ENCODE measurements at regions not wholly inside any gene's neighbourhood (a gene's known extent, or its start where the extent isn't known, plus 50 kb on each side); places are given as distances from the start of the nearest gene placed in this dataset.

DNA sequence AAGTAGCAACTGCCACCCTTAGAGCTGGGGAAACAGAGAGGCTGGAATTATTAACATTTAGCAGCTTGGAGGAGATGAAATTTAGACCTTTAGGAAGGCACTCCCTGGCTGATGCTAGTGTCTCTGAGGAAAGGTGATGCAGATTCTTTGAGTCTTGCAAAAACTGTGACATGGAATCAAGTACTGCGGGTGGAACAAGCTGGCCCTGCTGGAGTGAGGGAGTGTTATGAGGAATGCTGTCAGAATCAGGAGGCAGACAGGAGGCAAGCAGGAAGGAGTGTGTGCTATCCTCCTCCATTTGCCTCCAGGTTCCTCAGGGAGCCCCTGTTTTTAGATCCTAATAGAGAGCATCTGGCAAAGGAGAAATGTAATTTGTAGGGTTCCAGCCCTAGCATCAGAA is 391.7 kb upstream of the PITX2 start:
- TF ChIP-seq, protein P1, sequence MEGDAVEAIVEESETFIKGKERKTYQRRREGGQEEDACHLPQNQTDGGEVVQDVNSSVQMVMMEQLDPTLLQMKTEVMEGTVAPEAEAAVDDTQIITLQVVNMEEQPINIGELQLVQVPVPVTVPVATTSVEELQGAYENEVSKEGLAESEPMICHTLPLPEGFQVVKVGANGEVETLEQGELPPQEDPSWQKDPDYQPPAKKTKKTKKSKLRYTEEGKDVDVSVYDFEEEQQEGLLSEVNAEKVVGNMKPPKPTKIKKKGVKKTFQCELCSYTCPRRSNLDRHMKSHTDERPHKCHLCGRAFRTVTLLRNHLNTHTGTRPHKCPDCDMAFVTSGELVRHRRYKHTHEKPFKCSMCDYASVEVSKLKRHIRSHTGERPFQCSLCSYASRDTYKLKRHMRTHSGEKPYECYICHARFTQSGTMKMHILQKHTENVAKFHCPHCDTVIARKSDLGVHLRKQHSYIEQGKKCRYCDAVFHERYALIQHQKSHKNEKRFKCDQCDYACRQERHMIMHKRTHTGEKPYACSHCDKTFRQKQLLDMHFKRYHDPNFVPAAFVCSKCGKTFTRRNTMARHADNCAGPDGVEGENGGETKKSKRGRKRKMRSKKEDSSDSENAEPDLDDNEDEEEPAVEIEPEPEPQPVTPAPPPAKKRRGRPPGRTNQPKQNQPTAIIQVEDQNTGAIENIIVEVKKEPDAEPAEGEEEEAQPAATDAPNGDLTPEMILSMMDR (IDR thresholded peaks at IDR 0.05; ENCODE audit: borderline replicate concordance, extremely low read depth, low read length, poor library complexity, severe bottlenecking): no peak
- no peak for TF ChIP-seq EZH2 (IDR thresholded peaks at IDR 0.05; ENCODE audit: borderline replicate concordance, low read depth, low read length, severe bottlenecking)

Data from DND-41 (cell line).